BJ (cell line): ENCODE measurements at regions not wholly inside any gene's neighbourhood (a gene's known extent, or its start where the extent isn't known, plus 50 kb on each side); places are given as distances from the start of the nearest gene placed in this dataset.
"Not testable (repeated sequence)": the region's sequence is repeated elsewhere in the genome, so short reads cannot be mapped to it uniquely, and the experiment has no call there.

ENCODE experiments used
- CTCF ChIA-PET: fragments of 350-600 bp; formaldehyde crosslinking; extraction: SDS; loops from one replicate; lab custom pipeline; 2021; ENCODE audit warnings: antibody characterized with exemption, inconsistent platforms; lab: Yijun Ruan, JAX
- POLR2A ChIA-PET: fragments of 300-600 bp; sonication (Branson Sonifier 250); formaldehyde crosslinking; extraction: SDS; loops from one replicate; lab custom pipeline; 2021; ENCODE audit warnings: antibody characterized with exemption; lab: Charles Lee
- DNase-seq: peaks from one replicate; pipeline ENCODE4 v3.0.0-alpha.2; 2011; ENCODE audit warnings: low read depth
- H3K27me3 ChIP-seq: 2 replicates; pipeline ENCODE4 v1.6.0; 2011; ENCODE audit warnings: low read length; ENCODE audit not compliant: control insufficient read depth, insufficient read depth
- H3K36me3 ChIP-seq: 2 replicates; pipeline ENCODE4 v1.5.1; 2011; ENCODE audit warnings: low read length; ENCODE audit not compliant: control insufficient read depth, insufficient read depth
- H3K4me3 ChIP-seq: 2 replicates; pipeline ENCODE4 v1.5.1; 2011; ENCODE audit warnings: low read depth, mild to moderate bottlenecking, control low read depth, low read length
- CTCF ChIP-seq: IDR thresholded peaks from 2 replicates; pipeline ENCODE4 v1.5.1; 2011; ENCODE audit warnings: low read depth, mild to moderate bottlenecking, control low read depth, inconsistent platforms, low read length, moderate library complexity; ENCODE audit not compliant: insufficient read depth

- TF ChIP-seq CTCF, result no peak
- ChIA-PET POLR2A (no interaction called here), CTCF (interaction anchor here (1.0 to 1.4 kb wide), 2 partner anchors 69 to 121 kb away, joined by 3 to 4 read pairs; no protein-coding TSS in a partner anchor)
- Histone ChIP-seq H3K27me3 (peaks cover 2% of the 10 kb centered on the region; the same call in 1 of the 2 replicates), H3K4me3 (no peak overlapping the region), H3K36me3 (no peaks in the 10 kb centered on the region)
- DNase-seq, result no peak
These were observed 111.5 kb upstream of the HAND1 start for GRCh38 chr5:154589511-154589910.

- POLR2A ChIA-PET, DNase-seq, H3K27me3 ChIP-seq, H3K4me3 ChIP-seq, H3K36me3 ChIP-seq: not testable (repeated sequence)
- CTCF ChIA-PET, result interaction anchor here (1.0 to 1.4 kb wide), 3 partner anchors 21 to 121 kb away, joined by 3 to 4 read pairs (median 3); no protein-coding TSS in a partner anchor
These were observed 110.9 kb upstream of the HAND1 start for GRCh38 chr5:154588833-154589425.

- no peak for TF ChIP-seq CTCF
- DNase-seq, result no peak
- ChIA-PET POLR2A (no interaction called here), CTCF (interaction anchor here (1.0 to 1.4 kb wide), 3 partner anchors 21 to 120 kb away, joined by 3 to 4 read pairs (median 3); no protein-coding TSS in a partner anchor)
- no peaks in the 10 kb centered on the region for H3K36me3 ChIP-seq
- H3K4me3 ChIP-seq, result no peak overlapping the region
- H3K27me3 ChIP-seq, result peaks cover 3% of the 10 kb centered on the region; the same call in 1 of the 2 replicates
These were observed 110.2 kb upstream of the HAND1 start for GRCh38 chr5:154588091-154588774.

GRCh38 chr5:154587123-154588026 lies 109.3 kb upstream of the HAND1 start:
- TF ChIP-seq CTCF, result no peak
- ChIA-PET CTCF (interaction anchor here (1.1 kb wide), 1 partner anchor 119 kb away, joined by 3 read pairs; no protein-coding TSS in a partner anchor), POLR2A (no interaction called here)
- Histone ChIP-seq H3K4me3 (no peak overlapping the region), H3K27me3 (peaks cover 3% of the 10 kb centered on the region; the same call in 1 of the 2 replicates), H3K36me3 (no peaks in the 10 kb centered on the region)
- no peak for DNase-seq

GRCh38 chr5:154583671-154584177 lies 105.7 kb upstream of the HAND1 start:
- ChIA-PET CTCF (interaction anchor here (1.0 kb wide), 1 partner anchor 29 kb away, joined by 3 read pairs; no protein-coding TSS in a partner anchor), POLR2A (no interaction called here)
- DNase-seq, result no peak
- TF ChIP-seq CTCF, result no peak
- Histone ChIP-seq H3K27me3 (peaks cover 3% of the 10 kb centered on the region; the same call in 1 of the 2 replicates), H3K4me3 (no peak overlapping the region), H3K36me3 (no peaks in the 10 kb centered on the region)
